A549 (cell line): ENCODE measurements at regions not wholly inside any gene's neighbourhood (a gene's known extent, or its start where the extent isn't known, plus 50 kb on each side); places are given as distances from the start of the nearest gene placed in this dataset.

Experiments used
- KDM1A ChIP-seq: fragments of 200-600 bp; sonication (generic); IDR thresholded peaks from 2 replicates; pipeline ENCODE4 v1.6.1; 2016; ENCODE audit warnings: low read depth, mild to moderate bottlenecking
- POLR2A ChIP-seq: IDR thresholded peaks from 2 replicates; pipeline ENCODE4 v1.6.1; 2012; ENCODE audit warnings: mild to moderate bottlenecking, low read length

- TF ChIP-seq POLR2A (no peak), KDM1A (no peak)
These were observed 295.1 kb downstream of the GALR1 start for GRCh38 chr18:77544792-77545191.
